Natural killer cell (primary cell): ENCODE measurements at regions not wholly inside any gene's neighbourhood (a gene's known extent, or its start where the extent isn't known, plus 50 kb on each side); places are given as distances from the start of the nearest gene placed in this dataset.

ENCODE experiments used
- ATAC-seq, 3 donors: fragments of 150-1000 bp in 2 of 3; fragments of 200-7000 bp in 1 of 3; cut with Tn5 transposase; 1 replicate in 1 of 3; 2 replicates in 2 of 3; pipeline ENCODE4 v1.10.0; 2021; ENCODE audit warnings: mild to moderate bottlenecking in 2 of 3, moderate library complexity in 2 of 3
- DNase-seq, 2 donors: peaks; one replicate each; pipeline versions ENCODE4 v3.0.0 to v3.0.0-alpha.2; 2013 to 2021; ENCODE audit warnings: mixed read lengths in 1 of 2
- H3K27ac ChIP-seq: one replicate; pipeline ENCODE4 v1.5.1; 2013; ENCODE audit warnings: mild to moderate bottlenecking, low read length
- H3K27me3 ChIP-seq: one replicate; pipeline ENCODE4 v1.6.1; 2013; ENCODE audit warnings: low read length; ENCODE audit not compliant: control insufficient read depth, insufficient read depth
- H3K36me3 ChIP-seq: one replicate; pipeline ENCODE4 v1.6.1; 2013; ENCODE audit warnings: low read length; ENCODE audit not compliant: control insufficient read depth, insufficient read depth
- H3K4me1 ChIP-seq: one replicate; pipeline ENCODE4 v1.6.1; 2013; ENCODE audit warnings: low read length; ENCODE audit not compliant: control insufficient read depth, insufficient read depth
- H3K4me3 ChIP-seq: one replicate; pipeline ENCODE4 v1.5.1; 2013; ENCODE audit warnings: low read length
- H3K9me3 ChIP-seq: one replicate; pipeline ENCODE4 v1.6.1; 2013; ENCODE audit warnings: low read length; ENCODE audit not compliant: control insufficient read depth, insufficient read depth
- H3K27ac Mint-ChIP-seq, 2 donors: one replicate each; pipeline ENCODE4 v1.8.0; 2022; ENCODE audit warnings: mild to moderate bottlenecking in 2 of 2, mixed read lengths in 2 of 2, moderate library complexity in 1 of 2
- H3K27me3 Mint-ChIP-seq, 2 donors: one replicate each; pipeline ENCODE4 v1.8.0; 2022; ENCODE audit warnings: low read depth in 2 of 2, mixed read lengths in 2 of 2
- H3K36me3 Mint-ChIP-seq: one replicate; pipeline ENCODE4 v1.8.0; 2022; ENCODE audit warnings: mixed read lengths
- H3K4me1 Mint-ChIP-seq, 2 donors: one replicate each; pipeline ENCODE4 v1.8.0; 2022; ENCODE audit warnings: mixed read lengths in 2 of 2
- H3K4me3 Mint-ChIP-seq: one replicate; pipeline ENCODE4 v1.8.0; 2022; ENCODE audit warnings: mild to moderate bottlenecking, moderate library complexity, mixed read lengths
- H3K9me3 Mint-ChIP-seq, 2 donors: one replicate each; pipeline ENCODE4 v1.8.0; 2022; ENCODE audit warnings: mixed read lengths in 2 of 2
- CTCF ChIP-seq: fragments of 200-600 bp; IDR thresholded peaks from one replicate; pipeline ENCODE4 v1.8.0; 2022; ENCODE audit warnings: antibody characterized with exemption
- WGBS: methylation state at CpG from one replicate; pipeline ENCODE4 v1.1.7; 2013; ENCODE audit warnings: missing lambda C conversion rate; ENCODE audit not compliant: insufficient coverage; 5-methylcytosine and 5-hydroxymethylcytosine counted together
- intact Hi-C: fragments of 100-400 bp; cut with micrococcal nuclease; formaldehyde crosslinking; loops from one replicate; pipeline ENCODE4 v1.14.2; 2022

- no peaks in the 10 kb centered on the region for H3K4me1 Mint-ChIP-seq
- H3K27ac Mint-ChIP-seq, result no peak overlapping the region
- WGBS, result 94% methylated on average over 2 of the region's 2 CpGs
- DNase-seq, result no peak
- no peak overlapping the region for H3K4me3 Mint-ChIP-seq
- no peak overlapping the region for H3K27ac ChIP-seq
- intact Hi-C loops, result no loop called here
- no peaks in the 10 kb centered on the region for H3K4me1 ChIP-seq
- TF ChIP-seq CTCF, result no peak
- H3K4me3 ChIP-seq, result no peak overlapping the region
- H3K27me3 ChIP-seq, result no peaks in the 10 kb centered on the region
- no peaks in the 10 kb centered on the region for H3K36me3 Mint-ChIP-seq
- ATAC-seq, result no peak
- peaks cover 15 to 26% of the 10 kb centered on the region in 2 donors for H3K9me3 Mint-ChIP-seq
- no peaks in the 10 kb centered on the region for H3K9me3 ChIP-seq
- no peaks in the 10 kb centered on the region for H3K27me3 Mint-ChIP-seq
- H3K36me3 ChIP-seq, result no peaks in the 10 kb centered on the region
Observed at GRCh38 chr4:156534205-156534604, 437.4 kb downstream of the PDGFC start.

- Mint-ChIP-seq H3K4me1 (no peaks in the 10 kb centered on the region), H3K9me3 (peaks cover 5 to 10% of the 10 kb centered on the region in 2 donors), H3K4me3 (no peak overlapping the region), H3K36me3 (no peaks in the 10 kb centered on the region), H3K27ac (no peak overlapping the region), H3K27me3 (no peaks in the 10 kb centered on the region)
- Histone ChIP-seq H3K27ac (no peak overlapping the region), H3K27me3 (no peaks in the 10 kb centered on the region), H3K36me3 (no peaks in the 10 kb centered on the region), H3K9me3 (no peaks in the 10 kb centered on the region), H3K4me3 (no peak overlapping the region), H3K4me1 (no peaks in the 10 kb centered on the region)
- no peak for TF ChIP-seq CTCF
- intact Hi-C loops, result no loop called here
- ATAC-seq (no peak), DNase-seq (no peak)
- 60% methylated on average over 3 of the region's 3 CpGs for WGBS
Observed at GRCh38 chr4:156528216-156528615, 443.4 kb downstream of the PDGFC start.

- Mint-ChIP-seq H3K9me3 (peaks cover 4 to 9% of the 10 kb centered on the region in 2 donors), H3K27ac (no peak overlapping the region), H3K4me1 (no peaks in the 10 kb centered on the region), H3K27me3 (no peaks in the 10 kb centered on the region), H3K36me3 (no peaks in the 10 kb centered on the region), H3K4me3 (no peak overlapping the region)
- intact Hi-C loops, result no loop called here
- no peak for DNase-seq
- no CpG with 5 or more reads among the region's 2 CpGs for WGBS
- Histone ChIP-seq H3K4me3 (no peak overlapping the region), H3K27ac (no peak overlapping the region), H3K4me1 (no peaks in the 10 kb centered on the region), H3K36me3 (no peaks in the 10 kb centered on the region), H3K9me3 (no peaks in the 10 kb centered on the region), H3K27me3 (no peaks in the 10 kb centered on the region)
- no peak for TF ChIP-seq CTCF
- ATAC-seq, result no peak
Observed at GRCh38 chr4:156527237-156527993, 444.2 kb downstream of the PDGFC start.

- DNase-seq (no peak), ATAC-seq (no peak)
- H3K4me1 ChIP-seq, result no peaks in the 10 kb centered on the region
- no peaks in the 10 kb centered on the region for H3K36me3 Mint-ChIP-seq
- no peaks in the 10 kb centered on the region for H3K4me1 Mint-ChIP-seq
- H3K9me3 ChIP-seq, result no peaks in the 10 kb centered on the region
- no peak overlapping the region for H3K4me3 ChIP-seq
- no peaks in the 10 kb centered on the region for H3K36me3 ChIP-seq
- no peak overlapping the region for H3K27ac Mint-ChIP-seq
- peaks cover 11 to 20% of the 10 kb centered on the region in 2 donors for H3K9me3 Mint-ChIP-seq
- WGBS, result 89% methylated on average over 1 of the region's 1 CpG
- no peak overlapping the region for H3K4me3 Mint-ChIP-seq
- no peak for TF ChIP-seq CTCF
- no peaks in the 10 kb centered on the region for H3K27me3 ChIP-seq
- no peaks in the 10 kb centered on the region for H3K27me3 Mint-ChIP-seq
- intact Hi-C loops, result no loop called here
- no peak overlapping the region for H3K27ac ChIP-seq
Observed at GRCh38 chr4:156523991-156524390, 447.6 kb downstream of the PDGFC start.
